CD4-positive, alpha-beta T cell treated with Interleukin-6 for 4 hours (primary cell): ENCODE measurements at regions not wholly inside any gene's neighbourhood (a gene's known extent, or its start where the extent isn't known, plus 50 kb on each side); places are given as distances from the start of the nearest gene placed in this dataset.
A peak's percentile ranks its signal among the peaks of the same experiment; 100 is the strongest.

Experiments
- DNase-seq: peaks from one replicate; pipeline ENCODE4 v3.0.0-alpha.2; 2020; ENCODE audit warnings: mixed read lengths

DNA sequence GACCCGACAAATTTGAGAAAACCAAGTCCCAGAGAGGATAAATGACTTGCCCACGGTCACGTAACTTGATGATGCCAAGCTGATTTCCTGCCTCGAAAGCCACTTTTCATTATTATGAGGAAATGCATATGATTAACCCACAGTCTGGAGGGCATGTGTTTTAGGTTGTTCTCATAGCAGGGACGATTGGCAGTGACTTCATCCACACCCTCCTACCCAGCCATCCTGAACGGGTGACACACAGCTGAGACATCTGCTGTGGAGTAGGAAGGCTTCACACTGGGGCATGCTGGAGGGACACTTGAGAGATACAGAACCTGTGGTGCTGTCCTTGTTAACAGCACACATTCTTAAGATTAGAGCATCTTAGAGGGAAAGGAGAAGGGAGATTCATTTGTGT is 65.4 kb upstream of the WDFY2 start:
- DNase-seq: peak; percentile 4

DNA sequence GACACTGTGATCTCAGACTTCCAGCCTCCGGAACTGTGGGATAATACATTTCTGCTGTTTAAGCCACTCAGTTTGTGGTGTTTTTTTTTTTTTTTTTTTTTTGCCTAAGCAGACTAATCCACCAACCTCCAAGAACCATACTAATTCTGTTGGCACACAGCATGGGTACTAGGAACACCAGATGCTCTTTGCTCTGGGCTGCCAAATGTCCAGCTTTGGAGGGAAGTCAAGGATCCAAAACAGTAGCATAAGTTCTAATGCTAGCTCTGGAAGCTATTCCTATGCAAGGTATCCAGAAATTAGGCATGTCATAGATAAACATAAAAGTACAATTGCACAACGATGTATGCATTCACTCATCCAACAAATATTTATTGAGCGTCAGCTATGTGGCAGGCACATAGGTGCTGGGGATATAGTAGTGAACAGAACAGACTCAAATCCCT is 64.5 kb upstream of the WDFY2 start:
- no peak for DNase-seq

DNA sequence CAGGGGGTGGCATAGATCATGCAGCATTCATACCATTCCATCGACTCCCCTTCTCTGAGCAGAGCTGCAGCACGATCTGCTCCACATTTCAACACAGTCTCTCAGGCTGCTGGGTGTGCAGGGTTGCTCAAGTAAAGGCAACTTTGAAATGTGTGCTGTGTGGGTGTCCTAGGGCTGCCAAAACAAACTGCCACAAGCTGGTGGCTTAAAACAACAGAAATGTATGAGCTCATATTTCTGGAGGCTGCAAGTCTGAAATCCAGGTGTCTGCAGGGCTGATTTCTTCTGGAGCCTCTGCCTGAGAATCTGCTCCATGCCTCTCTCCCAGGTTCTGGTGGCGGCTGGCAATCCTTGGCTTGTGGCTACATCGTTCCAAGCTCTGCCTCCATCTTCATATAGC is 63.7 kb upstream of the WDFY2 start:
- DNase-seq: no peak

DNA sequence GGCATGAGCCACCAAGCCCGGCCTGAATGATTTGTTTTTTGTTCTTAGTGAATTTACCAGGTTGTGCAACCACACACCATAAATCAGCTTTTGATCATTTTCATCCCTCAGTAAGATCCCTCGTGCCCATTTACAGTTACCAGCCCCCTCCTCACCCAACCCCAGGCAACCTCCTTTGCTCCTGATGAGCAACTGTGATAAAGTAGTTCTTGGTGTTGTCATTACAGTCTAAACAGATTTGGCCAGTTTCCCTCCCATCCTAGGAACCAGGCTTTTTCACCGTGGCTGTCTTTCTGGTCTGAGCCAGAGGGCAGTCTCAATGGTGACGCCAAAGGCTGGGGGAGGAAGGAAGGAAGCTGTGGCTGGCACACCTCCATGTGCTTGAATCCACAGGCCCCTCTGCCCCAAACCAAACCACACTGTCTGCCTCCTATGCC is 61.2 kb upstream of the WDFY2 start:
- peak; percentile 32 for DNase-seq

DNA sequence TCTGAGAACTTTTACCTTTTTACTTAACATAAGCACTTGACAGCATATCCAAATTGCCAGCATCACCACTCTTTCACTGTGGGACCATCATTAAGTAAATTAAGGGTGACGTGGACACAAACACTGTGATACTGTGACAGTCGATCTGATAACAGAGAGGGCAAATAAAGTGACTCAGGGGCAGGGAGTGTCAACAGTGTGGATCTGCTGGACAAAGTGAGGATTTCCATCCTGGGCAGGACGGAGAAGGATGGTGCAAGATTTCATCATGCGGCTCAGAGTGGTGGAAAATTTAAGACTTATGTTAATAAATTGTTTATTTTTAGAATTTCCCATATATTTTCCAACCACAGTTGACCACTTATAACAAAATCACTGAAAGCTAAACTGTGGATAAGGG is 60.0 kb upstream of the WDFY2 start:
- no peak for DNase-seq

DNA sequence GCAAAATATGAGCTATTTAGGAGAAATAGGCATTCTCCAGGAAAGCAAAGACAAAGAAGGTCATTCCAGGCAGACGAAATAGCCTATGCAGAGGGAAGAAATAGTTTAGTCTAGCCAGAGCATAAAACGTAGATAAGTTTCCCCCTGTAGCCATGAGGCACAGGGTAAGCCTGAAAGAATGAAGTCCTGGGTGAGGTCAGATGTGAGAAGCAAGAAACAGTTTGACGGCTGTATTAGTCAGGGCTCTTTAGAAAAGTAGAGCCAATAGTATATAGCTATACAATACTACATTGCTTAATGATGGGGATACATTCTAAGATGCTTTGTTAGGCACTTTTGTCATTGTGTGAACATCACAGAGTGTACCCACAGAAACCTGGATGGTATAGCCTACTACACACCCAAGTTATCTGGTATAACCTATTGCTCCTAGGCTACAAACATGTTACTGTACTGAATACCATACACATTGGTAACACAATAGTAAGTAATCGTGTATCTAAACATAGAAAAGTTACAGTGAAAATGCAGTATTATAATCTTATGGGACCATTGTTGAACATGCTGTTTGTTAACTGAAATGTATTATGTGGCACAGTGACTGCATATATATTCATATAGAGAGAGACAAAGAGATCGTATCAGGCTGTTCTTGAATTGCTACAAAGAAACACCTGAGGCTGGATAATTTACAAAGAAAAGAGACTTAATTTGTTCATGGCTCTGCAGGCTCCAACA is 59.3 kb upstream of the WDFY2 start:
- no peak for DNase-seq

DNA sequence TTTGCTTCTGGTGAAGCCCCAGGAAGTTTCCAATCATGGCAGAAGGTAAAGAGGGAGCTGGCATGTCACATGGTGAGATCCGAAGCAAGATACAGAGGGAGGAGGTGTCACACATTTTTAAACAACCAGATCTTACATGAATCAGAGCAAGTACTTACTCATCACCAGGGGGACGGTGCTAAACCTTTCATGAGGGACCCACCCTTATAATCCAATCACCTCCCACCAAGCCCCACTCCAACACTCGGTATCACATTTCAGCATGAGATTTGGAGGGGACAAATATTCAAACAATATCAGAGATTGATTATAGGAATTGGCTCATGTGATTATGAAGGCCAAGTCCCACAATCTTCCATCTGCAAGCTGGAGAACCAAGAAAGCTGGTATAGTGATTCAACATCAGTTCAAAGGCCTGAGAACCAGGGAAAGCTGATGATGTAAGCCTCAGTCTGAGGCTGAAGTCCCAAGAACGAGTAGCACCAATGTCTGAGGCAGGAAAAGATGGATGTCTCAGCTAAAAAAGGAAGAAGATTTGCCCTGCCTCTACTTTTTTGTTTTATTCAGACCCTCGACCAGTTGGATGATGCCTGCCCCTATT is 58.6 kb upstream of the WDFY2 start:
- DNase-seq: no peak

DNA sequence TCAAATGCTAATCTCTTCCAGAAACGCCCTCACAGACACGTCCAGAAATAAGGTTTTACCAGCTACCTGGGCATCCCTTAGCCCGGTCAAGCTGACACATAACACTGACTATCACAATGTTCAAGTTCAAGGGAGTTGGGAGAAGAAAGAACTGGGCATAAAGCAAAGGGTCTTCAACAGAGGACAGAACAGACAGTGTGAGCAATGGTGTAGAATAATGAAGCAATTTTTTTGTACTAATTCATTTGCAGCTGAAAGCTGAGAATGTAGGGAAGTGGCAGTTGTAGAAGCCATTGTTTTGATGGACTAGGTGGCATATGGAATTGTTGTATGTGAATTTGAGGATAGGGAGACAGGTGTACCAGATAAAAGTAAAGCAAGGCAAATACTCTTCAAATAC is 58.1 kb upstream of the WDFY2 start:
- DNase-seq: no peak

DNA sequence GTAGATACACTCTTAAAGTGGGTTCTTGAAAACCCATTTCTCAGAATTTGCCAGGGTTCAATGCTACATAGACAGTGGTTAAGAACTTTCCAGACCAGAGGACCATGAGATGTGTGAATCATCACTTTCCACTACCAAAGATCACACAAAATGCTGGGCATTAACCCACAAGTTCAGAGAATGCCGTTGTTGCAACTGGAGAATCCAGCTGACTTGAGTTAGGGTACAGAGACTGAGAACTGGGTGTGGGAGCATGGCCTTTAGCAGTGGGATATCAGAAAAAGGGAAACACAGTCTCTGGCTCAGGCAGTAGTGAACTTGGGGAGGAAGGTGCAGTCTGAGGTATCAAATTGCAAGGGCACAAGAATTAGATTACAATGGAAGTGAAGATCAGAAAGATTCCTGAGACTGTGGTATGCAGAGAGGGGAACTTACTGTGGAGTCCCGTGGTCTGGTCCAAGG is 51.5 kb upstream of the WDFY2 start:
- DNase-seq: no peak

DNA sequence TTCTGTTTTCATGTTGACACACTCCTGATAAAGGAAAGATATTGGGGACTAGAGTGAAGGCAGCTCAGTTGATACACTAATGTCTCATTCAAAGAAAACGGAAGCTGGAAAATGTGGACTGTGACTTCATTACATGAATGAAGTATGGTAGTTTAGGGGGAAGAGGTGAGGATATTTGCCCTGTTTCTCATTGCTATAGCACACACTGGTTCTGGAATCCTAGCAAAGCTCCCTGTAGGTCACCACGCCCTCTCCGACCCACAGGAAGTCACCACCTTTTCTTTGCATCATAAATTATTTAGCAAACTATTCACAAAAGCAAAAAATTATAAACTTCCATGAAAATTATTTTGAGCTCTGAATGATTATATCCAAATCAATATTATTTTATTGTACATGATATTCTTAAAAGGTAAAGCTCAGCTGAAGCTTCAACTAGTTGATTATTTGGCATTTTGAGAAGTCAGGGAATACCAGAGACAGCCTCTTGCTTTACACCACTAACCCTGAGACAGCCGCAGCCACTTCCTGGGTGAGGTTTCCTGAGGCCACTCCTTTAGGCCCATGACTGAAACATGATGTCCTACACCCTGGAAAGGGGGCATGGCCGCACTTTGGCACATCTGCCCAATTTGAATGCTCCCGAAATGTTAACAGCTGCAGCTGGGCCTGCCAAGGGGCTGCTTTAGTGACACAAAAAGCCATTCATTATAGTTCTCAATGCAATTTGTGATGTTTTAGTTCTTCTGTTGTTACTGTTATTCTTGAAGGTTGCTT is 50.0 kb upstream of the WDFY2 start:
- peak; percentile 48 for DNase-seq
